B cell (primary cell): ENCODE measurements at regions not wholly inside any gene's neighbourhood (a gene's known extent, or its start where the extent isn't known, plus 50 kb on each side); places are given as distances from the start of the nearest gene placed in this dataset.

Experiments used
- CTCF ChIP-seq: fragments of 200-600 bp; IDR thresholded peaks from one replicate; pipeline ENCODE4 v1.8.0; 2022; ENCODE audit warnings: antibody characterized with exemption, mild to moderate bottlenecking
- EZH2 ChIP-seq: IDR thresholded peaks from 2 replicates; pipeline ENCODE4 v1.6.1; 2012; ENCODE audit warnings: borderline replicate concordance, low read depth, mild to moderate bottlenecking, moderate library complexity, low read length; ENCODE audit not compliant: insufficient read depth, poor library complexity, severe bottlenecking

- TF ChIP-seq CTCF (no peak), EZH2 (no peak)
Measured at GRCh38 chr1:208974717-208975116, 608.8 kb upstream of the CAMK1G start.
